GM21723 (cell line): ENCODE measurements at regions not wholly inside any gene's neighbourhood (a gene's known extent, or its start where the extent isn't known, plus 50 kb on each side); places are given as distances from the start of the nearest gene placed in this dataset.

Experiments
- ATAC-seq: cut with Tn5 transposase; IDR thresholded peaks from one replicate; pipeline ENCODE4 v1.9.1; 2021; ENCODE audit warnings: mild to moderate bottlenecking, moderate library complexity; ENCODE audit not compliant: unreplicated experiment

DNA sequence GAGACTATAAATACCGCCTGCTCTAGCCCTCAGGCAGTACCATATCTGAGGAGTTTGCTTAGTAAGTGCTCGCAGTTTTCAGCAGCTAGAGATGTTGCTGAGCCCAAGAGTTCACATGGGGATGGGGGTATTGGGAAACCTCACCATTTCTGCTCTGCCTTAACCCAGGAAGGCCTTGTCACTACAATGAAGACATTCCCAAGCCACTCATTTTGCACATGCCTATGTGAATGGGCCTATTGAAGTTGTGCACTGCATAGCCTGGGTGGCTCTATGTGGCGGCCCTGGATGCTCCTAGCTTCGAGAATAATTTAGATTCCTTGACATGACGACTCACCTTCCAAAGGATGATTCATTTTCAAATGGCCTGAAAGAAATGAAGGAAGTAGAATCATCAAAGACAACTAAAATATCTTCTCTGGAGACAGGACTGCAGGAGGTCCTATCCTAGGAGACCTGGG is 163.4 kb downstream of the ADAMTS15 start:
- ATAC-seq = no peak

DNA sequence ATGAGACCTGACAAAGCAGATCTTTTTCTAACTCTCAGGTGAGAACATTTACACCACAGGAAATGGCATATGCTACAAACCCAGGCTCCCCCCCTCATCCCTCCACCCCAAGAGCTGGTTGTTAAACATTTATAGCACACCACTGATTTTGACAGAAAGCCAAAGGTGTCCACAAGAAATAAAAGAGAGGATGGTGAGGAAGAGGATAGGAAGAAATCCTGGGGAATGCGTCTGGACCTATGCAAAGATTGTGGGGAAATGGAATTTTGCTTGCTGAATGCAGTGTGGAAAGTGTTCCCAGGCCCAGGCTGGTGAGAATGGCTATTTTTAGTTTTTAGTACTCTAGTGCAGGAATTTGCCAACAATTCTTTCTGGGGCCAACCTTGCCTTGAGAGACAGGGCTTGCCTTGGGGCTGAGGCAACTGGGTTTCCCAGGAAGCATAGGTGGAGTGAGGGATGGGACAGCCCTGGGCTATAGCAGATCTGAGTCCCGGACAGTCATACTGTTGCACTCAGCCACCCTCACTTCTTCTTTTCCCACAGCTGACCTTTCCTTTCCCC is 163.9 kb downstream of the ADAMTS15 start:
- ATAC-seq = no peak

DNA sequence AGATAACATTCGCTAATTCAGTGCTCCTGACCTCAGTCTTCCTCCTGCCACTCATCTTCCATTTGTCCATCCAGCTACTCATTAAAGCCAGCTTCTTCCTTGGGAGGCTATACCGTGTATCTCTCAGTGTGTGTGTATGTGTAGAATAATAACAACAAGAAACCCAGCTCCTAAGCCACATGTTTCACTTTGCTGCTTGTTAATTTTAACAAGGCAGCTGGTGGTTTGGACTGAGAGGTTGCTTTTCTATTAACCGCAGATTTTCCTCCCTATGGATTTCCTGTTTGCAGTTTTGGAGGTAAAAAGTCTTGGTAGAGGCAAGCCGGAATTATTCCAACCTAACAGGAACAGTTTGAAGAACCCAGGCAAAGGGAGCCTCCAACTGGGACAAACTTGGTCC is 165.0 kb downstream of the ADAMTS15 start:
- ATAC-seq = no peak

DNA sequence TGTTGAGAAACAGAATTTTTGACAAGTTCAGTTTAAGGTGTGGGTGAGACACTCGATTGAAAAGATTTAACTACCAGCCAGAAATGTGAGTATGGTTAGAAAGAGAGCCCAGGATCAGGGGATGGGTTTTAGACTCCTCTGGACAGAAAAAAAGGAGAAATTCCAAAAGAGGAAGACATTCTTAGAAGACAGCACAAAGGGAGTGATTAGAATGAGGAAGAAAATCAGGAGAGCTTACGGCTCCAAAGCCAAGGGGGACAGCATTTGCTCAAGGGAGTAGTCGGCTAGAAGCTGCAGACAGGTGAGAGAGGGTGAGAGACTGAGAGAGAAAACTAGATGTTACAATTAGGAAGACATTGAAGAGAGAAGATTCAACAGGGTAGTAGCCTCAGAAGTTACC is 166.1 kb downstream of the ADAMTS15 start:
- ATAC-seq = no peak

DNA sequence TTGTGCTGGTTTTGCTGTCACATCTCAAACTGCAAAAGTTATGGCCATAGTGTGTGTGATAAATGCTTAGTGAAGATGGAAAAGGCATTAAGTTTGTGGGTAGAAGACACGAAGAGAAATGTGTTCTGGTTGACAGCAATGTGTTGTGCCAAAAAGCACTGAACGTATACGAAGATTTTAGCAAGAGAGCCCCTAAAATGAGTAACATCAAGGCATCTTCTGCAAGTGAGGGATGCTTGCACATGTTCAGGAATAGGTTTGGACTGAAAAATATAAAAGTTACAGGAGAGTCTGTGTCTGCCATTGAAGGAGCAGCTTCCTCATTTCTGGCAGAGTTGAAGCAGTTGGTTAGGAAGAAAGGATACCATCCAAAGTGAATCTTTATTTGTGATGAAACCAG is 167.1 kb downstream of the ADAMTS15 start:
- no peak for ATAC-seq

DNA sequence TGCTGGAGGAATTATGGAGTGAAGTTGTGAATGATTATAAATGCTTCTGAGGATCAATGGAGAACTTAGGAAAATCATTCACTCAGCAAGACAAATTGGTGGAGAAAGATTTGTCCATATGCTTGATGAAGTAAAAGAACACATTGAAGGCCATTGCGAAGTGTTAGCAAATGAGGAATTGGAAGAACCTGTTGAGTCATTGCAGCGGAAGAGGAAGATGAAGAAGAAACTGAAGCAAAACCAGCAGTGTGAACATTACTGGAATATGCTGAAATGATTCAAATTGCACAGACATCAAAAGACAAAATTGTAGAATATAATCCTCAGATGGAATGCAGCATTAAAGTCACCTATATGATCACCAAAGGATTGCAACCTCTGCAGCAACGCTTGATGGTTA is 168.1 kb downstream of the ADAMTS15 start:
- no peak for ATAC-seq

DNA sequence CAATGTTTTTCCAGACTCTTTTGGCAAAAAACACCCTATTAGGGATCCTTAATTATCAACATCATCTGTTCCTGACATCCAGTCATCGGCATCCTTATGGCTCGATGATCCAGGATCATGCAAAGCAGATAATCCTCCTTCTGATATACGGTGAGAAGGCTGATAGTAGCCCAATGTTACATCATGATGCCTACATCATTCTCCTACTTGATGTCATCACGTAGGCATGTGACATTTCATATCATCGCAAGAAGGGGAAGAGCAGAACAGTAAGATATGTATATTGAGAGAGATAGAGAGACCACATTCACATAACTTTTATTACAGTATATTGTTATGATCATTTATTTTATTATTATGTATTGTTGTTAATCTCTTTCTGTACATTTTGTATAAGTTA is 168.6 kb downstream of the ADAMTS15 start:
- no peak for ATAC-seq

DNA sequence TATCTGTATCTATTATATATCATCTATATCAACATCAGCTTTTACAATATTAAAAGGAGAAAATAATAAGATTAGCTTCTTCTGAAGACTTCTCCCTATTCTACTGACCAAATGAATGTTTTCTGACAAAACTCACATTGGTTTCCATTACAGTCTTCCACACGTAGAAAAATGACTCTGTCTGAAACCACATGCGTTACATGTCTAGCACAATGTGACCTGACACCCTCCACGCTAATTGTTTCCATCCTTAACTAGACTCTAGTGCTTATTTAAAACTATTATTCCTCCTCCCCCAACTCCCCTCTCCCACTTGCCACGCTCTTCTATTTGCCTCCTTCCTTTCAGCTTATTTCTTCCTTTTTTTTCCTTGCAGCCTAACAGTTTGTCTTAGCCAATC is 172.1 kb downstream of the ADAMTS15 start:
- no peak for ATAC-seq

DNA sequence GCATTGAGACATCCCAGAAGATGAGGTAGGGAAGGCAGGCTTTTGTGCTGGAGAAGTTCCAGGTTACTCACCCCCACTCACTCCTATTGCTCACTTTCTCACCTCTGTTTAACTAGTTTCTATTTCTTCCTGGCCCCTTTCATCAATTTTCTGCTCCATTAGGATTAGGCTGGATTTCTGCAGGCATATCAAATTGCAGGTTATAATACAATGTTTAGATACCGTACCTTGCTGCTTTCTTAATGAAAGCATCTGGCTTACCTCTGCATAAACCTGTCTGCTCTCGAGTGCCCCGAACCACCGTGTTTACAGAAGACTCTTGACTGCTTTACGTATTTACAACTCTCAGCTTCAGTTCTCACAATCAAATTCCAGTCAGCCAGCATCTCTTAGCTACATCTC is 173.7 kb downstream of the ADAMTS15 start:
- no peak for ATAC-seq

DNA sequence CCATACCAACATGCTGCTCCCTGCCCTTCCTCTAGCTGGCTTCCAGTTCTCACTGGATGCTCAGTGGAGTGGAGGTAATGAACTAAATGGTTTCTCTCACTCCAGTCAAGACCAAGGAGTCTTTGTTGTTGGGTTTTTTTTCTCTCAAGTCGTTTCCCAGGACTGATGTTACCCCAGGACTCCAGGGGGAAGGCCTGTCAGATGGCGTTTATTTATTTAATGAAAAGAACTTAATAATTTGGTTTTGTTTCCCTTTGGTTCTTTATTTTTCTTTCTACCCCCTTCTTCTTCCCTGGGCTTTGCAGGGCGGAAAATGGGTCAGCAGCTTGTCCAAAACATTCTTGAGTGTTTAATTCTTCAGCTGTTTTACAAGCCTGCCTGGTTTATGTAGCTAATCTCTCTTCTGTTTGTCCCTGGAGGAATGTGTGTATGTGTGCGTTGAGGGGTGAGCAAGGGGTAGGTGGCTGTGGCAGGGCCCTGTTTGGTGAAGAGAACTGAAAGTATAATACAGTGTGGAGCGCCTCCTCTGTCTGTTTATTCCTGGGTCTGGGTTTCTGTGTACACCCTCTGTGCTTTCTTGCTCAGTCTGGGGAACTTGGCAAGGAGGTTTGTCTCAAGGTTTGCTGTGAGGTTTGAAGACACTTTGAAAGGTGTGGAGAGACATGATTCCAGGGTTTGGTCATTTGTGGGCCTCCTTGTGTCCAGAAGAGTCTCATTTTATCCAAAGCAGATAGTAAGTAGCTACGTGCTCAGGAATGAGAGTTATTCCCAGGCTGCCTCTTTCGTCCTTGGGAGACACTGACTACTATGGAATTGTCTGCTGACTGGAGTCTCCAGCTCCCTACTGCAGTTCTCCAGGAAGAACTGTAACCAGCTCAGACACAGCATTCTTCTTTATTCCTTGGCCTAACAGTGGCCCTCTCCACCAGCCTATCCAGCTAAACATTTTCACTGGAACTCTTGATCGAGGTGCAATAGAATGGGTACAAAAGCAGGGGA is 175.5 kb downstream of the ADAMTS15 start:
- ATAC-seq = no peak

DNA sequence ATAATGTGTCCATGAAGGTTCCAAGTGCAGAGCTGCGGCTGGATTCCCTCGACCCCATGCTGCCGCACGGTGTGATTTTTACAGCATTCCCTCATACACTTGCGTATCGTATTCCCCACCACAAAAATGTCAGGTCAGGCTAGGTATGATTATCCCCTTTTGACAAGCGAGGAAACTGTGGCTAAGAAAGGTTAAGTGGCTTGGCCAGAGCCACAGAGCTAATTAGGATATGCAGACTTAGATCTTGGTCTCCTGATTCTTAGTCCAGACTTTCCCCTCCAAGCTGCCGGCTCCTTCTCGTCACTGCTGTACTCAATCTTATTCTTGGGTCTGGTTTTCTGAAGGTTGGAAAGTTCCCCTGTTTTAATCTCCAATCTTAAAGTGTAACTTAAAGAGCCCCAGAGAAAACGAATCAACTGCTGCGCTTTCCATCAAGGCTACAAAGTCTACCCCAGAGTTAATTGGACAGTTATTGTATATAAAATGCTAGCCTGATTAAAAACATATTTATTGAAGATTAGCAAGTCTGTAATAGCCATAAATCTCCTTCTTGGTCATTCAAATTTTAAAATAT is 176.6 kb downstream of the ADAMTS15 start:
- no peak for ATAC-seq

DNA sequence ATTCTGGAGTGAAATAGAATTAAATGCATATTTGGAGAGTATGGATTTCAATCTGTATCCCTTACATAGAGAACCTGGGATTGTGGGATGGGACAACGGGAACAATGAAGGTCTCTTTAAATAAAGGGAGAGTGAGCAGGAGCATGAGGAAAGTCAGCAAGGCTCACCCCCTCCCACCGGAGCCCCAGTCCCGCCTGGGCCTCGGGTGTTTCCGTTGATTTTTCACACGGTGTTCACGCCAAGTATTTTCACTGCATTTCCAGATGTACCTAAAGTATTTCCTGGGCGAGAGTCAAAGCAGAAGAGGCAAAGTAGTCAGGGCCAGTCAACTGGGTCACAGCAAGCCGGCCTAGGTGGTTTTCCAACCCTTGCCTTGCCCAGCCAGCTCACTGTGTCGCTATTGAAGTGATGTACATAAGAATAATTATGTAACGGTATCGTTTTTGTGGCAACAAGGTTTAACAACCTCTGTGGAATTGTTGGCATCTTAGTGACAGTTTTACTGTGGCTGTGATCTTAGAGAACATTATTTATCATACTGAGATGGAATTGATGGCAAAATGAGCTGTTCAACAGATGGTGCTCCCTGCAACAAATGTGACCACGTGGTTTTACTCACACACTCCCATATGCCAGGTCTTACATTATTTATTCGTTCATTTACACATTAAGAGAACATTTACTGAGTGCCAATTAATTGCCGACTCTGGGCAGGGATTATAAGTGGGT is 177.3 kb downstream of the ADAMTS15 start:
- ATAC-seq = no peak

DNA sequence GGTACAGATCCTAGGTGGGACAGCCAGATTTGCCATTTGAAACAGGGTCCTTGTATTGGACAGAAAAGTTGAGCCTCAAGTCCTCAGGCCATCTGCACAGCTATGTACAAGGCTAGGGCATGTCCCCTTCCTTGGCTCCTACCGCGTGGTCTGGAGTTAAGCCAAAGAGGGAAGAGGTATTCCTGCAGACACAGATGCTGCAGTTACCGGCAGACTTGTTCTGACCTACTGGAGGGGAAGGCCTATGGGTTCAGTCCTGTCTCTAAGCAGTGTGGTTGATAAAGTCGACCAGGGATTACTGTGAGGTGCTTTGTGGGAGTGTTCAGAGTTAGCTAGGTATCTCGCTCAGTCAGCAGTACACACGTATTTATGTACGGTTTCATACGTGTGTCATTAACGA is 180.6 kb downstream of the ADAMTS15 start:
- no peak for ATAC-seq

DNA sequence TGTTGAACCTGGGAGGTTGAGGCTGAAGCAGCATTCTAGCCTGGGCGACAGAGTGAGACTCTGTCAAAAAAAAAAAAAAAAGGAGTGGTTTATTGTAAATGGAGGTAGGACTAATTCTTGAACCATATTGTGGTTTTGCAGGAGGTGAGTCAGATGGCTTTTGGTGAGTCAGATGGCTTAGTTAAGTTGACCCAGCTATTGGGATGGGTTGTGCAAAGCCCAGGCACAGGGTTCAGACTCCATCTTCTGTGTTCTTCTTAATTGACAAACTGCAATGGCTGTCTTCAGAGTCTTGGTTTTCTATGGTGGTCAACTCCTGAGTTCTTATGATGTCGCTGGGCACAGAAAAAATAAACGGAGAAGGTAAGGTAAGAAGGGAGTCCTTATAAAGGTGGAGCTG is 182.7 kb downstream of the ADAMTS15 start:
- no peak for ATAC-seq

DNA sequence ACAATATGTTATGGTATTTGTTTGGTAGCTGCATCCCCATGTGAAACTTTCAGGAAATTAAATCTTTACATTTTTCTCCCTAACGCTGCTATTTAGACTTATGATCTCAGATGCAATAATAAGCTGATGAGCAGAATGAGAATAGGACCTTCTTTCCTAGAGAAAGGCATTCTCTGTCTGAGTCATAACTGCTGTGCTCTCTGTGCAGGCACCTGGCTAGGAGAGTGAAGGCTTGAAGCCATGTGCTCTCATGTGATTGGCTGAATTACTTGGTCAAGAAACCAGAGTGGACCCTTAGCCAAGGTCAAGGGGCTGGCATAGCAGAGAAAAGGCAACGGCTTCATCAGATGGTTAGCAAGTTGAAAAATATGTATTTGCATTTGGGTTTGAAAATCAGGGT is 185.0 kb downstream of the ADAMTS15 start:
- no peak for ATAC-seq

DNA sequence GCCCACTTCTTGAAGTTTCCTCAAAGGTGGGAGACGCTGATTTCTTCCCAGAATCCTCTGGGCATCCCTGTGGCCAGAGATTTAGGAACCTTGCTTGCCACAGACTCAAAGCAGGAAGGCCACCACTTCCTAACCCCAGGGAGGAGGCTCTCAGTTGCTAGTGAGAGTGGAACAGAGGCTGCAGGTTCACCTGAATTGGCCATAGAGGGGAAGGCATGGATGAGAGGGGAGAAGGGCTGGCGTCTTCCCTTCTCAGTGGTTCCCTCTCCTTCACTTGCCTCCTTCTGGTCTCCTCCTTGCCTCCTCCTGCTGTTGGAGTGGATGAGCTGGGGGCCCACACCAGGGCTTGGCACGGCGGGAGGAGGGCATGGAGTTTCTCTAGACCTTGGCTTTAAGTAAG is 185.7 kb downstream of the ADAMTS15 start:
- ATAC-seq = no peak

DNA sequence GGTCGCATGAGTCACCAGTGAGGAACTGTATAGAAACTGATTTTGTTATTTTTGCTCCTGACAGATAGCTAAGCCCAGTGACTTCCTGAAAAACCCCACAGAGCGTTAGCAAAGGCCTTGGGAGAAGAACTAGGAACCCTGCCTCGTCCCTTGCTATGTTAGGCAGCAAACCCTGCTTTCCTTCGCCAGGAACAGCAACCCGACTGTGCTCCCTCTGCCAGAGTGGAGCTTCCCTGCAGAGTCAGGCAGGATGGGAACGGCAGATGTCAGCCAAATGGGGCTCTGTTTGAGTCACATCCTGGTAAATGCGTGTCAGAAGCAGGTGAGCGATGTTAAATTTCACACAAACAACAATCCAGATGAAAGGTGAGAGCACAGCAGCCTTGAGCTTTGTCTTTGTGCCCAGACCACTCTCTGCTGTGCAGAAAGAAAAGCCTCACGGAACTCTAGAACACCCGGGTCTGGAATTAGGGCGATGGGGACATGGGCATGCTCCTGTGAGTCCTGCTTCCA is 186.6 kb downstream of the ADAMTS15 start:
- peak; percentile 40 for ATAC-seq

DNA sequence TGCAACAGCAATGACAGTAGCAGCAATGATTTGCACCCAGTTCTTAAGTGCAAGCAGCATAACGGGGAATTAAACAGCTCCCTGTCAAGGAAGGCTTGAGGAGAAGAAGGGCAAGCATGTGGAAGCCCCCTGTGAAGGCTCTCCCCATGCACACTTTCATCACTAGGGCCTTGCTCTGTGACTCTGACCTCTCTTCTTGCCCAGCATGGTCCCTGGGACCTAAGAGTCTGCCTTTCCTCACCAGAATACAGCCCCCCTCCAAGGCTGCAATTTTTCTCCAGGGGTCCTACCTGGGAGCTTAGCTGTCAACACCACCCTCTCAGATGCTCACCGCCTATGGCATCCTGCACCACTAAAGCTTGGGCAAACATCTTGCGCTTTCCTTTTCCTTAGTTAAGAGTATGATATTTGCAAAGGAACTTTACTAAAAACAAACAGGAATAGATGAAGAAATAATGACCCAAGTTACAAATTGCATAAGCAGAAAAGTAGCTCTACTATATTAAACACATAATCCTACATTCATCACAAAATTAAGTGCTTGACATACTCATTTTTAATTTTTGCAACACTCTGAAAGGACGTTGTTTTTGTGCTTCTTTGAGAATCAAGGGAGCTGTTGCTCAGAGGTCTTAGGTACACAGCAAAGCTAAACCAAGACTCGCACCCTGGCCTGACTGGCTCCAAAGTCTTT is 187.6 kb downstream of the ADAMTS15 start:
- no peak for ATAC-seq

DNA sequence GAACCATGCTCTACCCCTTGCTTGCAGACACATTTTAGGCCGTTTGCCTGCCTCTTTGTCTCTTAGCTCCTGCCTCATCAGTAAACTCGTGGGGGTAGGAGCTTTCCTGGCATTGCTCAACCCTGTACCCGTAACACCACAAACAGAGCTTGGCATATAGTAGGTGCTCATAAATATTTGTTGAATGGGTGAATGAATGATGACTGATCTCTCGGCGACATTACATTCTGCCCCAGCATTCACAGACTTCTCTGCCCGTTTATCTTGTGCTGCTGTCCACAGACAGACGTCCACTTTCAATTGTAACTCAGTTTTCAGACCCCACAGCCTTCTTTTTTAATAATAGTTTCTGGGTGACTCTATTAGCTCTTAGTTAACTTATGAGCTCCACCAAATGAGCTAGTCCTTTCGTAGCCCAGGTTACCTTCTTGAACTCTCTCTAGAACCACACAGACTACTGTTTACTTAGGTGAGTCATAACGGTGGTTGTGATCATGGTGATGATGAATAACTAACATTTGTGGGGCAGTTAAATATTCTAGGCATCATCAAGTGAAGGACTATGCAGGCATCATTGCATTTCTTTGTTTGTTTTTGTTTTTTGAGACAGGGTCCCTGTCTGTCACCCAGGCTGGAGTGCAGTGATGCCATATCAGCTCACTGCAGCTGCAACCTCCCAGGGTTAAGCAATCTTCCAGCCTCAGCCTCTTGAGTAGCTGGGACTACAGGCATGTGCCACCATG is 188.4 kb downstream of the ADAMTS15 start:
- ATAC-seq = peak; percentile 60

DNA sequence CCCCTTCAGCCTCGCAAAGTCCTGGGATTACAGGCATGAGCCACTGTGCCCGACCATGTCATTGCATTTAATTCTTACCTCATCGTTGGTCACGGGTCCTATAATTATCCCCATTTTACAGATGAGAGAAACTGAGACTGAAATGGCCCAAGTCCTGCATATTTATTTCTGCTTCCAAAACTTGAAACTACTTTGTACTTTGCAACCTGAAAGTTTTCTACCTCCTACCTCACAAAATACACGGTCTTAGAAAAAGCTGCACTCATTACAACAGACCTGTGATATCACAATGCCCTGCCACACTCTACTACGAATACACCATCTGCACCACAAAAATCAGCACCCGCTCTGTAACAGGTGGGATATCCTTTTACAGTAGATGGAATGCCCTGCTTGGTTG is 189.1 kb downstream of the ADAMTS15 start:
- no peak for ATAC-seq
